HepG2 (cell line): ENCODE measurements at regions not wholly inside any gene's neighbourhood (a gene's known extent, or its start where the extent isn't known, plus 50 kb on each side); places are given as distances from the start of the nearest gene placed in this dataset.

ENCODE experiments used
- ARNT ChIP-seq: fragments of 450-650 bp; IDR thresholded peaks from 2 replicates; pipeline ENCODE4 v1.6.1; 2017
- BRCA1 ChIP-seq: sonication (generic); formaldehyde crosslinking; IDR thresholded peaks from 2 replicates; pipeline ENCODE4 v1.4.0; 2020; ENCODE audit warnings: missing genetic modification reagents
- CBFB ChIP-seq: sonication (generic); formaldehyde crosslinking; IDR thresholded peaks from 2 replicates; pipeline ENCODE4 v1.4.0; 2020; ENCODE audit warnings: missing genetic modification reagents
- CC2D1A ChIP-seq: sonication (generic); formaldehyde crosslinking; IDR thresholded peaks from 2 replicates; pipeline ENCODE4 v1.8.1; 2023; ENCODE audit warnings: mild to moderate bottlenecking, missing genetic modification reagents
- CREM ChIP-seq, 2 experiments: sonication (generic) in 1 of 2; formaldehyde crosslinking in 1 of 2; IDR thresholded peaks; 2 replicates each; pipeline versions ENCODE4 v1.4.0 to v1.6.1; 2016 to 2020; ENCODE audit warnings: antibody characterized with exemption in 1 of 2, mild to moderate bottlenecking in 1 of 2, missing genetic modification reagents in 1 of 2
- DNMT1 ChIP-seq: sonication (generic); formaldehyde crosslinking; IDR thresholded peaks from 2 replicates; pipeline ENCODE4 v1.5.1; 2020; ENCODE audit warnings: mild to moderate bottlenecking, missing genetic modification reagents
- GZF1 ChIP-seq: sonication (generic); formaldehyde crosslinking; IDR thresholded peaks from 2 replicates; pipeline ENCODE4 v1.5.1; 2020; ENCODE audit warnings: mild to moderate bottlenecking, missing genetic modification reagents
- KDM1A ChIP-seq: IDR thresholded peaks from 2 replicates; pipeline ENCODE4 v1.6.1; 2016; ENCODE audit warnings: missing compliant biosample characterization
- MAFK ChIP-seq, 2 experiments: IDR thresholded peaks in 1 of 2; conservative IDR thresholded peaks in 1 of 2; 2 replicates each; pipeline ENCODE4 v1.6.1; 2011; ENCODE audit warnings: improper control_type of control experiment in 2 of 2, low read length in 2 of 2
- MTERF4 ChIP-seq: sonication (generic); formaldehyde crosslinking; IDR thresholded peaks from 2 replicates; pipeline ENCODE4 v1.8.0; 2023; ENCODE audit warnings: mild to moderate bottlenecking, missing genetic modification reagents
- MXD1 ChIP-seq: sonication (generic); formaldehyde crosslinking; IDR thresholded peaks from 2 replicates; pipeline ENCODE4 v1.4.0; 2020; ENCODE audit warnings: mild to moderate bottlenecking, missing genetic modification reagents
- NAIF1 ChIP-seq: sonication (generic); formaldehyde crosslinking; IDR thresholded peaks from 2 replicates; pipeline ENCODE4 v1.5.0; 2020; ENCODE audit warnings: mild to moderate bottlenecking, missing genetic modification reagents, borderline replicate concordance
- NR1H2 ChIP-seq: sonication (generic); formaldehyde crosslinking; IDR thresholded peaks from 2 replicates; pipeline ENCODE4 v1.8.1; 2022; ENCODE audit warnings: low read depth, missing genetic modification reagents, borderline replicate concordance
- POLR2G ChIP-seq: fragments of 200-400 bp; formaldehyde crosslinking; IDR thresholded peaks from 2 replicates; pipeline ENCODE4 v1.6.1; 2018; ENCODE audit warnings: mild to moderate bottlenecking, low read depth, low read length, moderate library complexity
- SNAPC2 ChIP-seq: sonication (generic); formaldehyde crosslinking; IDR thresholded peaks from 2 replicates; pipeline ENCODE4 v1.8.1; 2022; ENCODE audit warnings: mild to moderate bottlenecking, missing genetic modification reagents
- SOX6 ChIP-seq, 2 experiments: fragments of 450-650 bp in 1 of 2; sonication (generic) in 1 of 2; formaldehyde crosslinking in 1 of 2; IDR thresholded peaks; 2 replicates each; pipeline versions ENCODE4 v1.4.0 to v1.6.1; 2017 to 2020; ENCODE audit warnings: antibody characterized with exemption in 1 of 2, mild to moderate bottlenecking in 1 of 2, missing genetic modification reagents in 1 of 2
- ZBED4 ChIP-seq: sonication (generic); formaldehyde crosslinking; IDR thresholded peaks from 2 replicates; pipeline ENCODE4 v1.4.0; 2020; ENCODE audit warnings: missing genetic modification reagents, borderline replicate concordance
- ZMYM4 ChIP-seq: sonication (generic); formaldehyde crosslinking; IDR thresholded peaks from 2 replicates; pipeline ENCODE4 v1.8.1; 2023; ENCODE audit warnings: mild to moderate bottlenecking, missing genetic modification reagents
- ZNF260 ChIP-seq: sonication (generic); formaldehyde crosslinking; IDR thresholded peaks from 2 replicates; pipeline ENCODE4 v1.4.0; 2020; ENCODE audit warnings: missing genetic modification reagents, low read depth, mild to moderate bottlenecking, borderline replicate concordance
- ZNF496 ChIP-seq: sonication (generic); formaldehyde crosslinking; IDR thresholded peaks from 2 replicates; pipeline ENCODE4 v1.8.1; 2023; ENCODE audit warnings: mild to moderate bottlenecking, moderate library complexity, missing genetic modification reagents; ENCODE audit not compliant: insufficient replicate concordance
- ZNF563 ChIP-seq: sonication (generic); formaldehyde crosslinking; IDR thresholded peaks from 2 replicates; pipeline ENCODE4 v1.8.0; 2022; ENCODE audit warnings: mild to moderate bottlenecking, moderate library complexity, missing genetic modification reagents

GRCh38 chr1:213759359-213760181 is 228.2 kb upstream of the PROX1 start (continued):
- no peak for TF ChIP-seq MXD1
- TF ChIP-seq DNMT1: no peak
- TF ChIP-seq ZMYM4: peak; percentile 95
- no peak for TF ChIP-seq ARNT
- TF ChIP-seq ZNF563 (CRISPR knock-in tag): peak; percentile 69; the same call in 1 of the 2 replicates
- peak; percentile 63; the same call in 1 of the 2 replicates for TF ChIP-seq CREM (IDR thresholded peaks at IDR 0.05)
- TF ChIP-seq CREM (CRISPR knock-in tag; IDR thresholded peaks at IDR 0.05): no peak
- TF ChIP-seq ZNF496 (CRISPR knock-in tag): no peak
- peak; percentile 92; the same call in 1 of the 2 replicates for TF ChIP-seq SNAPC2 (CRISPR knock-in tag)
- TF ChIP-seq CC2D1A (CRISPR knock-in tag): no peak
- 0 out of 2 replicates have a peak, but pooled peaks have one; percentile 27 for TF ChIP-seq CBFB (CRISPR knock-in tag)
- no peak for TF ChIP-seq NAIF1 (CRISPR knock-in tag)
- TF ChIP-seq ZBED4 (CRISPR knock-in tag): no peak
- TF ChIP-seq KDM1A: peak; percentile 68
- no peak for TF ChIP-seq NR1H2 (CRISPR knock-in tag)
- TF ChIP-seq MAFK (conservative IDR thresholded peaks at IDR 0.05 in 1 of 2, IDR thresholded peaks at IDR 0.05 in 1 of 2; ENCODE audit: low read length in 2 of 2): no peak
- peak; percentile 59; the same call in 1 of the 2 replicates for TF ChIP-seq MTERF4 (CRISPR knock-in tag)
- no peak for TF ChIP-seq SOX6 (IDR thresholded peaks at IDR 0.05)
- TF ChIP-seq SOX6 (CRISPR knock-in tag; IDR thresholded peaks at IDR 0.05): peak; percentile 87
- TF ChIP-seq ZNF260 (CRISPR knock-in tag): no peak
- no peak for TF ChIP-seq BRCA1 (CRISPR knock-in tag)
- TF ChIP-seq POLR2G: no peak
- TF ChIP-seq GZF1 (CRISPR knock-in tag): no peak
